ENCODE measurements at regions not wholly inside any gene's neighbourhood (a gene's known extent, or its start where the extent isn't known, plus 50 kb on each side); places are given as distances from the start of the nearest gene placed in this dataset.
"Not testable (repeated sequence)": the region's sequence is repeated elsewhere in the genome, so short reads cannot be mapped to it uniquely, and the experiment has no call there.

GRCh38 chrX:75603833-75604232 is 81.0 kb upstream of the ZDHHC15 start:
- intact Hi-C loops (cut with DNase I): no loop called here
- H3K27ac ChIP-seq (replicated peaks in 1 of 4): no peak overlapping the region
- no peaks in the 10 kb centered on the region for H3K36me3 ChIP-seq
- TF ChIP-seq POLR2AphosphoS5 (IDR thresholded peaks at IDR 0.05): no peak
- TF ChIP-seq, protein P1, sequence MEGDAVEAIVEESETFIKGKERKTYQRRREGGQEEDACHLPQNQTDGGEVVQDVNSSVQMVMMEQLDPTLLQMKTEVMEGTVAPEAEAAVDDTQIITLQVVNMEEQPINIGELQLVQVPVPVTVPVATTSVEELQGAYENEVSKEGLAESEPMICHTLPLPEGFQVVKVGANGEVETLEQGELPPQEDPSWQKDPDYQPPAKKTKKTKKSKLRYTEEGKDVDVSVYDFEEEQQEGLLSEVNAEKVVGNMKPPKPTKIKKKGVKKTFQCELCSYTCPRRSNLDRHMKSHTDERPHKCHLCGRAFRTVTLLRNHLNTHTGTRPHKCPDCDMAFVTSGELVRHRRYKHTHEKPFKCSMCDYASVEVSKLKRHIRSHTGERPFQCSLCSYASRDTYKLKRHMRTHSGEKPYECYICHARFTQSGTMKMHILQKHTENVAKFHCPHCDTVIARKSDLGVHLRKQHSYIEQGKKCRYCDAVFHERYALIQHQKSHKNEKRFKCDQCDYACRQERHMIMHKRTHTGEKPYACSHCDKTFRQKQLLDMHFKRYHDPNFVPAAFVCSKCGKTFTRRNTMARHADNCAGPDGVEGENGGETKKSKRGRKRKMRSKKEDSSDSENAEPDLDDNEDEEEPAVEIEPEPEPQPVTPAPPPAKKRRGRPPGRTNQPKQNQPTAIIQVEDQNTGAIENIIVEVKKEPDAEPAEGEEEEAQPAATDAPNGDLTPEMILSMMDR (IDR thresholded peaks at IDR 0.05): peak; percentile 56 to 75 (median 66)
- H3K27me3 ChIP-seq: no peaks in the 10 kb centered on the region
- H3K4me1 ChIP-seq: no peaks in the 10 kb centered on the region
- no peak overlapping the region for H3K4me3 ChIP-seq
- H3K9me3 ChIP-seq: no peaks in the 10 kb centered on the region
- no peak for DNase-seq (ENCODE audit: extremely low spot score)

DNA sequence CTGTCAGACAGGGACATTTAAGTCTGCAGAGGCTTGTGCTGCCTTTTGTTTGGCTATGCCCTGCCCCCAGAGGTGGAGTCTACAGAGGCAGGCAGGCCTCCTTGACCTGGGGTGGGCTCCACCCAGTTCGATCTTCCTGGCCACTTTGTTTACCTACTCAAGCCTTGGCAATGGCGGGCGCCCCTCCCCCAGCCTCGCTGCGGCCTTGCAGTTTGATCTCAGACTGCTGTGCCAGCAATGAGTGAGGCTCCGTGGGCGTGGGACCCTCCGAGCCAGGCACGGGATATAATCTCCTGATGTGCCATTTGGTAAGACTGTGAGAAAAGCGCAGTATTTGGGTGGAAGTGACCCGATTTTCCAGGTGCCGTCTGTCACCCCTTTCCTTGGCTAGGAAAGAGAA is 79.2 kb upstream of the ZDHHC15 start:
- H3K36me3 ChIP-seq; H3K9me3 ChIP-seq; H3K4me1 ChIP-seq; intact Hi-C loops (cut with DNase I); H3K4me3 ChIP-seq; H3K27ac ChIP-seq (replicated peaks in 1 of 4); H3K27me3 ChIP-seq; DNase-seq (ENCODE audit: extremely low spot score): not testable (repeated sequence)
- 88% methylated on average over 12 of the region's 12 CpGs for WGBS

DNA sequence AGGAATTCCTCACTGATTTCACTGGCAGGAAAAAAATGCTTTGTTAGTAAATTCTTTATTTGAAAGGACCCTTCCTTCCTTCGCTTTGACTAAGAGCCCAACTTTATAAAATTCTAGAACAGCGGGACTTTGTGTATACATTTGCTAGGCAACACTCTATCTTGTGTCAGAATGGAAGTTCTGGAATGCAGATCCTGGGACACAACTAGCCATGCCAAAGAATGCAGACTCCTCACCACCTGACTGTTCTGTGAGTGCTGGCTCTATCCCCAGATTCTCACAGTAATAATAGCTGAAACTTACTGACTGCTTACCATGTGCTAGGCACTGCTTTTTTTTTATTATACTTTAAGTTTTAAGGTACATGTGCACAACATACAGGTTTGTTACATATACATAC is 73.3 kb upstream of the ZDHHC15 start:
- TF ChIP-seq EP300 (IDR thresholded peaks at IDR 0.05) (no peak), POLR2AphosphoS5 (IDR thresholded peaks at IDR 0.05) (peak; percentile 61 to 63), POLR2A (IDR thresholded peaks at IDR 0.05; ENCODE audit: low read depth) (no peak)
- TF ChIP-seq, protein P1 (IDR thresholded peaks at IDR 0.05): no peak
- 9% methylated on average over 2 of the region's 2 CpGs for WGBS
- H3K27ac ChIP-seq (replicated peaks in 1 of 4): peak overlapping the region; percentile 49 to 58 (median 53)
- H3K36me3 ChIP-seq: no peaks in the 10 kb centered on the region
- peaks cover 0 to 6% (median 0%) of the 10 kb centered on the region in 4 donors for H3K4me1 ChIP-seq
- peak overlapping the region; percentile 18 to 42 (median 29) for H3K4me3 ChIP-seq
- intact Hi-C loops (cut with DNase I): loop anchor here (10.0 kb wide), 1 partner anchor 71 kb away; the partner anchor contains the start of gene ZDHHC15
- no peaks in the 10 kb centered on the region for H3K27me3 ChIP-seq
- peaks cover 0 to 3% (median 0%) of the 10 kb centered on the region in 4 donors for H3K9me3 ChIP-seq
- DNase-seq (ENCODE audit: extremely low spot score): no peak

- intact Hi-C loops (cut with DNase I): loop anchor here (10.0 kb wide), 1 partner anchor 68 kb away; the partner anchor contains the start of gene ZDHHC15
- H3K36me3 ChIP-seq; H3K27me3 ChIP-seq; H3K4me1 ChIP-seq; H3K9me3 ChIP-seq; H3K27ac ChIP-seq (replicated peaks in 1 of 4); DNase-seq (ENCODE audit: extremely low spot score); H3K4me3 ChIP-seq: not testable (repeated sequence)
- 93% methylated on average over 5 of the region's 7 CpGs for WGBS
Measured at GRCh38 chrX:75593186-75593585, 70.3 kb upstream of the ZDHHC15 start.

DNA sequence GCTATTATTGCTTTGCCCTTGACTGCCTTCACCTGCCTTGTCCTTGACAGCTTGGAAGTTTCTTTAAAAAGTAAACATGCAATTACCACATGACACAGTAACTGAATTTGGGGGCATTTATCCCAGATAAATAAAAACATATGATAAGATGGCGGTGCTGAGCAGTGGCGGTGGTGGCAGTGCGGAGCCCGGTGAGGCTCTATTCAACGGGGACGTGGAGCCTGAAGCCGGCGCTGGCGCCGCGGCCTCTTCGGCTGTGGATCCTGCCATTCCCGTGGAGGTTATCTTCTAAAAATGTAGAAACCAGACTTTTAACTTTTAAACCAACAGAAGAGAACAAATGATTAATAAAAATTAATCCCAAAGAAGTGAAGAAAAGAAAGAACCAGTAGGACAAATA is 59.7 kb upstream of the ZDHHC15 start:
- 83% methylated on average over 13 of the region's 13 CpGs for WGBS
- peaks cover 0 to 5% (median 0%) of the 10 kb centered on the region in 4 donors for H3K36me3 ChIP-seq
- no peaks in the 10 kb centered on the region for H3K4me1 ChIP-seq
- intact Hi-C loops (cut with DNase I): no loop called here
- H3K27me3 ChIP-seq: no peaks in the 10 kb centered on the region
- no peak for DNase-seq (ENCODE audit: extremely low spot score)
- H3K27ac ChIP-seq (replicated peaks in 1 of 4): no peak overlapping the region
- H3K4me3 ChIP-seq: no peak overlapping the region
- H3K9me3 ChIP-seq: no peaks in the 10 kb centered on the region
- TF ChIP-seq POLR2AphosphoS5 (IDR thresholded peaks at IDR 0.05) (no peak), EP300 (IDR thresholded peaks at IDR 0.05) (no peak), POLR2A (IDR thresholded peaks at IDR 0.05; ENCODE audit: low read depth) (no peak)
- TF ChIP-seq, protein P1 (IDR thresholded peaks at IDR 0.05): no peak

Data from esophagus muscularis mucosa (tissue), 4 donors.